ENCODE measurements at regions not wholly inside any gene's neighbourhood (a gene's known extent, or its start where the extent isn't known, plus 50 kb on each side); places are given as distances from the start of the nearest gene placed in this dataset.
"Not testable (repeated sequence)": the region's sequence is repeated elsewhere in the genome, so short reads cannot be mapped to it uniquely, and the experiment has no call there.

GRCh38 chrX:114178126-114178525 lies 405.8 kb upstream of the HTR2C start:
- Histone ChIP-seq H3K4me3 (ENCODE audit: low read depth, low read length) (no peak overlapping the region), H3K36me3 (ENCODE audit: control insufficient read depth, insufficient read depth, low read length) (no peaks in the 10 kb centered on the region), H3K4me1 (ENCODE audit: control insufficient read depth, insufficient read depth, low read length) (no peaks in the 10 kb centered on the region), H3K27ac (ENCODE audit: low read depth, low read length) (no peak overlapping the region), H3K27me3 (ENCODE audit: control insufficient read depth, insufficient read depth, low read length) (peaks cover 9% of the 10 kb centered on the region), H3K9me3 (ENCODE audit: control insufficient read depth, insufficient read depth, low read length) (no peaks in the 10 kb centered on the region)
- DNase-seq (ENCODE audit: low read depth in 4 of 6, low spot score in 6 of 6), result peak in 1 of 6 donors; percentile 22
- WGBS (ENCODE audit: insufficient coverage), result no CpG with 5 or more reads among the region's 2 CpGs

GRCh38 chrX:114167276-114167675 lies 416.6 kb upstream of the HTR2C start:
- H3K4me3 ChIP-seq (ENCODE audit: low read depth, low read length); H3K36me3 ChIP-seq (ENCODE audit: control insufficient read depth, insufficient read depth, low read length); DNase-seq (ENCODE audit: low read depth in 4 of 6, low spot score in 6 of 6); H3K9me3 ChIP-seq (ENCODE audit: control insufficient read depth, insufficient read depth, low read length); H3K4me1 ChIP-seq (ENCODE audit: control insufficient read depth, insufficient read depth, low read length); H3K27ac ChIP-seq (ENCODE audit: low read depth, low read length); H3K27me3 ChIP-seq (ENCODE audit: control insufficient read depth, insufficient read depth, low read length): not testable (repeated sequence)
- WGBS (ENCODE audit: insufficient coverage), result 43% methylated on average over 3 of the region's 5 CpGs

GRCh38 chrX:114166601-114167000 lies 417.3 kb upstream of the HTR2C start:
- H3K27ac ChIP-seq (ENCODE audit: low read depth, low read length), result no peak overlapping the region
- H3K36me3 ChIP-seq (ENCODE audit: control insufficient read depth, insufficient read depth, low read length), result no peaks in the 10 kb centered on the region
- no peak for DNase-seq (ENCODE audit: low read depth in 4 of 6, low spot score in 6 of 6)
- peaks cover 3% of the 10 kb centered on the region for H3K27me3 ChIP-seq (ENCODE audit: control insufficient read depth, insufficient read depth, low read length)
- no peaks in the 10 kb centered on the region for H3K9me3 ChIP-seq (ENCODE audit: control insufficient read depth, insufficient read depth, low read length)
- H3K4me3 ChIP-seq (ENCODE audit: low read depth, low read length), result no peak overlapping the region
- no peaks in the 10 kb centered on the region for H3K4me1 ChIP-seq (ENCODE audit: control insufficient read depth, insufficient read depth, low read length)
- WGBS (ENCODE audit: insufficient coverage), result no CpG with 5 or more reads among the region's 1 CpG

- no peak for DNase-seq (ENCODE audit: low read depth in 4 of 6, low spot score in 6 of 6)
- H3K4me1 ChIP-seq (ENCODE audit: control insufficient read depth, insufficient read depth, low read length), result no peaks in the 10 kb centered on the region
- H3K4me3 ChIP-seq (ENCODE audit: low read depth, low read length), result no peak overlapping the region
- H3K27ac ChIP-seq (ENCODE audit: low read depth, low read length), result no peak overlapping the region
- H3K27me3 ChIP-seq (ENCODE audit: control insufficient read depth, insufficient read depth, low read length), result peaks cover 3% of the 10 kb centered on the region
- no peaks in the 10 kb centered on the region for H3K36me3 ChIP-seq (ENCODE audit: control insufficient read depth, insufficient read depth, low read length)
- no peaks in the 10 kb centered on the region for H3K9me3 ChIP-seq (ENCODE audit: control insufficient read depth, insufficient read depth, low read length)
- no CpG with 5 or more reads among the region's 3 CpGs for WGBS (ENCODE audit: insufficient coverage)
Observed at GRCh38 chrX:114165537-114165936, 418.3 kb upstream of the HTR2C start.

- DNase-seq (ENCODE audit: low read depth in 4 of 6, low spot score in 6 of 6), result no peak
- no peaks in the 10 kb centered on the region for H3K4me1 ChIP-seq (ENCODE audit: control insufficient read depth, insufficient read depth, low read length)
- 56% methylated on average over 9 of the region's 9 CpGs for WGBS (ENCODE audit: insufficient coverage)
- H3K27ac ChIP-seq (ENCODE audit: low read depth, low read length), result no peak overlapping the region
- H3K9me3 ChIP-seq (ENCODE audit: control insufficient read depth, insufficient read depth, low read length), result no peaks in the 10 kb centered on the region
- no peak overlapping the region for H3K4me3 ChIP-seq (ENCODE audit: low read depth, low read length)
- no peaks in the 10 kb centered on the region for H3K27me3 ChIP-seq (ENCODE audit: control insufficient read depth, insufficient read depth, low read length)
- H3K36me3 ChIP-seq (ENCODE audit: control insufficient read depth, insufficient read depth, low read length), result no peaks in the 10 kb centered on the region
Observed at GRCh38 chrX:114162068-114162735, 421.7 kb upstream of the HTR2C start.

- Histone ChIP-seq H3K36me3 (ENCODE audit: control insufficient read depth, insufficient read depth, low read length) (no peaks in the 10 kb centered on the region), H3K9me3 (ENCODE audit: control insufficient read depth, insufficient read depth, low read length) (no peaks in the 10 kb centered on the region), H3K27me3 (ENCODE audit: control insufficient read depth, insufficient read depth, low read length) (peaks cover 4% of the 10 kb centered on the region), H3K27ac (ENCODE audit: low read depth, low read length) (no peak overlapping the region), H3K4me3 (ENCODE audit: low read depth, low read length) (no peak overlapping the region), H3K4me1 (ENCODE audit: control insufficient read depth, insufficient read depth, low read length) (no peaks in the 10 kb centered on the region)
- no CpG with 5 or more reads among the region's 1 CpG for WGBS (ENCODE audit: insufficient coverage)
- no peak for DNase-seq (ENCODE audit: low read depth in 4 of 6, low spot score in 6 of 6)
Observed at GRCh38 chrX:114152801-114153200, 431.1 kb upstream of the HTR2C start.

GRCh38 chrX:114152130-114152529 lies 431.8 kb upstream of the HTR2C start:
- 63% methylated on average over 1 of the region's 1 CpG for WGBS (ENCODE audit: insufficient coverage)
- peaks cover 4% of the 10 kb centered on the region for H3K27me3 ChIP-seq (ENCODE audit: control insufficient read depth, insufficient read depth, low read length)
- H3K36me3 ChIP-seq (ENCODE audit: control insufficient read depth, insufficient read depth, low read length), result no peaks in the 10 kb centered on the region

DNA sequence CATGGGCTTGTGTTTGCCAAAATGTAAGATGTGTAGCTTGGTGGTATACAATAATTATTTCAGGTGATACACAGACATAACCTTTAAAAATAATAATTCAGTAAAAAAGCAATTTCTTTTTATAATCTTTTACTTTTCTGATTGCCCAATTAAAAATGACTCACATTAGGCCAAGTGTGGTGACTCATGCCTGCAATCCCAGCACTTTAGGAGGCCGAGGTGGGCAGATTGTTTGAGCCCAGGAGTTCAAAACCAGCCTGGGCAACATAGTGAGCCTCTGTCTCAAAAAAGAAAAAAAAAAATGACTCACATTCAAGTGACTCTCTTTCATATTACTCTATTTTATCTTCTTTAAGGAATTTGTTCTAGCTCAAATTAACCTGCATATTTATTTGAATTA lies 449.4 kb upstream of the HTR2C start:
- H3K9me3 ChIP-seq (ENCODE audit: control insufficient read depth, insufficient read depth, low read length), result no peaks in the 10 kb centered on the region
- H3K27me3 ChIP-seq (ENCODE audit: control insufficient read depth, insufficient read depth, low read length), result no peaks in the 10 kb centered on the region
- no peaks in the 10 kb centered on the region for H3K36me3 ChIP-seq (ENCODE audit: control insufficient read depth, insufficient read depth, low read length)
- H3K4me3 ChIP-seq (ENCODE audit: low read depth, low read length), result no peak overlapping the region
- no peak overlapping the region for H3K27ac ChIP-seq (ENCODE audit: low read depth, low read length)
- no CpG with 5 or more reads among the region's 1 CpG for WGBS (ENCODE audit: insufficient coverage)
- DNase-seq (ENCODE audit: low read depth in 4 of 6, low spot score in 6 of 6), result no peak
- no peaks in the 10 kb centered on the region for H3K4me1 ChIP-seq (ENCODE audit: control insufficient read depth, insufficient read depth, low read length)

More at GRCh38 chrX:114152130-114152529, 431.8 kb upstream of the HTR2C start:
- no peaks in the 10 kb centered on the region for H3K9me3 ChIP-seq (ENCODE audit: control insufficient read depth, insufficient read depth, low read length)
- H3K4me1 ChIP-seq (ENCODE audit: control insufficient read depth, insufficient read depth, low read length), result no peaks in the 10 kb centered on the region
- H3K4me3 ChIP-seq (ENCODE audit: low read depth, low read length), result no peak overlapping the region
- DNase-seq (ENCODE audit: low read depth in 4 of 6, low spot score in 6 of 6), result no peak
- H3K27ac ChIP-seq (ENCODE audit: low read depth, low read length), result no peak overlapping the region

DNA sequence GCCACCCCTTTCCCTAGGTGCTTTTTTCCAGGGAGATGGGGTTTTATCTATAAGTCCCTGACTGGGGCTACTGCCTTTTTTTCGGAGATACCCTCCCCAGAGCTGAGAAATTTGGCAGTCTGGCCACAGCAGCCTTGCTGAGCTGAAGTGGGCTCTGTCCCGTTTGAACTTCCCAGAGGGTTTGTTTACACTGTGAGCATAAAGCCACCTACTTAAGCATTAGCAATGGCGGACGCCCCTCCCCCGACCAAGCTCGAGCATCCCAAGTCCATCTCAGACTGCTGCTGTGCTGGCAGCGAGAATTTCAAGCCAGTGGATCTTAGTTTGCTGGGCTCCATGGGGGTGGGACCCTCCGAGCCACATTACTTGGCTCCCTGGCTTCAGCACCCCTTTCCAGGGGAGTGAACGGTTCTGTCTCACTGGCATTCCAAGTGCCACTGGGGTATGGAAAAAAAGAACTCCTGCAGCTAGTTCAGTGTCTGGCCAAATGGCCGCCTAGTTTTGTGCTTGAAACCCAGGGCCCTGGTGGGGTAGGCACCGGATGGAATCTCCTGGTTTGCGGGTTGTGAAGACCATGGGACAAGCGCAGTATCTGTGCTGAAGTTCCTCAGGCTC lies 456.4 kb upstream of the HTR2C start:
- Histone ChIP-seq H3K9me3 (ENCODE audit: control insufficient read depth, insufficient read depth, low read length) (peaks cover 1% of the 10 kb centered on the region), H3K4me1 (ENCODE audit: control insufficient read depth, insufficient read depth, low read length) (no peaks in the 10 kb centered on the region), H3K4me3 (ENCODE audit: low read depth, low read length) (no peak overlapping the region), H3K27ac (ENCODE audit: low read depth, low read length) (no peak overlapping the region), H3K27me3 (ENCODE audit: control insufficient read depth, insufficient read depth, low read length) (peaks cover 2% of the 10 kb centered on the region), H3K36me3 (ENCODE audit: control insufficient read depth, insufficient read depth, low read length) (no peaks in the 10 kb centered on the region)
- 60% methylated on average over 13 of the region's 13 CpGs for WGBS (ENCODE audit: insufficient coverage)
- DNase-seq (ENCODE audit: low read depth in 4 of 6, low spot score in 6 of 6), result no peak

DNA sequence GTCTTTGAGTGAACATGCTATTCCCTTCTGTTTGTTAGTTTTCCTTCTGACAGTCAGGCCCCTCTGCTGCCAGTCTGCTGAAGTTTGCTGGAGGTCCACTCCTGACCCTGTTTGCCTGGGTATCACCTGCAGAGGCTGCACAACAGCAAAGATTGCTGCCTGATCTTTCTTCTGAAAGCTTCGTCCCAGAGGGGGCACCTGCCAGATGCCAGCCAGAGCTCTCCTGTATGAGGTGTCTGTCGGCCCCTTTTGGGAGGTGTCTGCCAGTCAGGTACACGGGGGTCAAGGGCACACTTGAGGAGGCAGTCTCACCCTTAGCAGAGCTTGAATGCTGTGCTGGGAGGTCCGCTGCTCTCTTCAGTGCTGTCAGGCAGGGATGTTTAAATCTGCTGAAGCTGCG lies 456.9 kb upstream of the HTR2C start:
- Histone ChIP-seq H3K27me3 (ENCODE audit: control insufficient read depth, insufficient read depth, low read length) (peaks cover 2% of the 10 kb centered on the region), H3K9me3 (ENCODE audit: control insufficient read depth, insufficient read depth, low read length) (peaks cover 1% of the 10 kb centered on the region), H3K4me3 (ENCODE audit: low read depth, low read length) (no peak overlapping the region), H3K27ac (ENCODE audit: low read depth, low read length) (no peak overlapping the region), H3K36me3 (ENCODE audit: control insufficient read depth, insufficient read depth, low read length) (no peaks in the 10 kb centered on the region), H3K4me1 (ENCODE audit: control insufficient read depth, insufficient read depth, low read length) (no peaks in the 10 kb centered on the region)
- no peak for DNase-seq (ENCODE audit: low read depth in 4 of 6, low spot score in 6 of 6)
- WGBS (ENCODE audit: insufficient coverage), result 82% methylated on average over 5 of the region's 5 CpGs

All from spinal cord (tissue), 9 donors.